ENCODE measurements at regions not wholly inside any gene's neighbourhood (a gene's known extent, or its start where the extent isn't known, plus 50 kb on each side); places are given as distances from the start of the nearest gene placed in this dataset.

DNA sequence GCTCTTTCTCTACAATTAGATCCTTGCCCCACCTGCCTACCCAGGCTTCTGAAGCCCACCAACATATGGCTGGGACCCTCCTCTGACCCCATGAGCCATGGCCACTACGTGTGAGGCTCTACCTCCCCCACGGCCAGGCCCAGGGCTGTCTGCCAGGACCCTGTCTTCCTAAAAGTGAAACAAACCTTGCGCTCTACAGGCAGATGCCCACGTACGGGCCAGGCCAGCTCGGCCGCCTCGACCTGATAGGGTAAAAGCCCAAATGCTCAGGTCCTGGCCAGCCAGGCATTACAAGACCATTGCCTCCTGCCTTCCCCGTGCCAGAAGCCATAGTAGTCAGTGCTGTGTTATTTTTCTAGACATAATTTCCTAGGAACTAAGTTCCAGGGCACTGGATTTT lies 1496.4 kb downstream of the BRD1 start:
- no peak overlapping the region for H2AK5ac ChIP-seq (ENCODE audit: low read depth, low read length)
- no peak overlapping the region for H3K4ac ChIP-seq (ENCODE audit: low read depth, low read length)
- peaks cover 64% of the 10 kb centered on the region for H3K9me3 ChIP-seq (ENCODE audit: control insufficient read depth, insufficient read depth, low read length)
- H4K20me1 ChIP-seq (ENCODE audit: insufficient read depth, low read length): no peaks in the 10 kb centered on the region
- no peak overlapping the region for H3K9ac ChIP-seq (ENCODE audit: low read depth, low read length)
- POLR2A ChIA-PET (ENCODE audit: unreplicated experiment): no interaction called here
- H3K27me3 ChIP-seq (ENCODE audit: control insufficient read depth, insufficient read depth, low read length): no peaks in the 10 kb centered on the region
- intact Hi-C loops (cut with micrococcal nuclease): no loop called here
- H3K9me1 ChIP-seq (ENCODE audit: insufficient read depth, low read length): no peaks in the 10 kb centered on the region
- no peak overlapping the region for H3K4me2 ChIP-seq (ENCODE audit: low read depth, low read length)
- no peaks in the 10 kb centered on the region for H3K79me1 ChIP-seq (ENCODE audit: low read depth in 1 of 2, low read length in 2 of 2)
- H2BK120ac ChIP-seq (ENCODE audit: low read depth, low read length): no peak overlapping the region
- no peak overlapping the region for H2BK15ac ChIP-seq (ENCODE audit: low read depth, low read length)
- no peak overlapping the region for H4K5ac ChIP-seq (ENCODE audit: low read depth, low read length)
- TF ChIP-seq POLR2A (IDR thresholded peaks at IDR 0.05; ENCODE audit: low read depth, low read length) (no peak), RCOR1 (IDR thresholded peaks at IDR 0.05; ENCODE audit: insufficient replicate concordance, low read length) (no peak), MXI1 (IDR thresholded peaks at IDR 0.05; ENCODE audit: borderline replicate concordance, low read depth, low read length) (no peak), RFX5 (IDR thresholded peaks at IDR 0.05; ENCODE audit: low read depth, low read length) (no peak), RAD21 (IDR thresholded peaks at IDR 0.05; ENCODE audit: low read length) (no peak), BHLHE40 (IDR thresholded peaks at IDR 0.05; ENCODE audit: low read depth, low read length) (no peak), MAFK (IDR thresholded peaks at IDR 0.05; ENCODE audit: low read depth, low read length) (no peak), CHD1 (IDR thresholded peaks at IDR 0.05; ENCODE audit: low read depth, low read length) (no peak), CEBPB (IDR thresholded peaks at IDR 0.05; ENCODE audit: low read depth, low read length) (no peak), FOS (IDR thresholded peaks at IDR 0.05; ENCODE audit: low read depth, low read length) (no peak), MAZ (IDR thresholded peaks at IDR 0.05; ENCODE audit: borderline replicate concordance, low read depth, low read length) (no peak), NFE2L2 (IDR thresholded peaks at IDR 0.05; ENCODE audit: low read depth, low read length) (no peak), SMC3 (IDR thresholded peaks at IDR 0.05; ENCODE audit: low read depth, low read length) (no peak)
- TF ChIP-seq, protein P1, sequence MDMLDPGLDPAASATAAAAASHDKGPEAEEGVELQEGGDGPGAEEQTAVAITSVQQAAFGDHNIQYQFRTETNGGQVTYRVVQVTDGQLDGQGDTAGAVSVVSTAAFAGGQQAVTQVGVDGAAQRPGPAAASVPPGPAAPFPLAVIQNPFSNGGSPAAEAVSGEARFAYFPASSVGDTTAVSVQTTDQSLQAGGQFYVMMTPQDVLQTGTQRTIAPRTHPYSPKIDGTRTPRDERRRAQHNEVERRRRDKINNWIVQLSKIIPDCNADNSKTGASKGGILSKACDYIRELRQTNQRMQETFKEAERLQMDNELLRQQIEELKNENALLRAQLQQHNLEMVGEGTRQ (IDR thresholded peaks at IDR 0.05; ENCODE audit: low read depth, low read length): no peak
- TF ChIP-seq, protein P2, sequence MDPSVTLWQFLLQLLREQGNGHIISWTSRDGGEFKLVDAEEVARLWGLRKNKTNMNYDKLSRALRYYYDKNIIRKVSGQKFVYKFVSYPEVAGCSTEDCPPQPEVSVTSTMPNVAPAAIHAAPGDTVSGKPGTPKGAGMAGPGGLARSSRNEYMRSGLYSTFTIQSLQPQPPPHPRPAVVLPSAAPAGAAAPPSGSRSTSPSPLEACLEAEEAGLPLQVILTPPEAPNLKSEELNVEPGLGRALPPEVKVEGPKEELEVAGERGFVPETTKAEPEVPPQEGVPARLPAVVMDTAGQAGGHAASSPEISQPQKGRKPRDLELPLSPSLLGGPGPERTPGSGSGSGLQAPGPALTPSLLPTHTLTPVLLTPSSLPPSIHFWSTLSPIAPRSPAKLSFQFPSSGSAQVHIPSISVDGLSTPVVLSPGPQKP (IDR thresholded peaks at IDR 0.05; ENCODE audit: borderline replicate concordance, low read depth, low read length): no peak
- TF ChIP-seq, protein P3, sequence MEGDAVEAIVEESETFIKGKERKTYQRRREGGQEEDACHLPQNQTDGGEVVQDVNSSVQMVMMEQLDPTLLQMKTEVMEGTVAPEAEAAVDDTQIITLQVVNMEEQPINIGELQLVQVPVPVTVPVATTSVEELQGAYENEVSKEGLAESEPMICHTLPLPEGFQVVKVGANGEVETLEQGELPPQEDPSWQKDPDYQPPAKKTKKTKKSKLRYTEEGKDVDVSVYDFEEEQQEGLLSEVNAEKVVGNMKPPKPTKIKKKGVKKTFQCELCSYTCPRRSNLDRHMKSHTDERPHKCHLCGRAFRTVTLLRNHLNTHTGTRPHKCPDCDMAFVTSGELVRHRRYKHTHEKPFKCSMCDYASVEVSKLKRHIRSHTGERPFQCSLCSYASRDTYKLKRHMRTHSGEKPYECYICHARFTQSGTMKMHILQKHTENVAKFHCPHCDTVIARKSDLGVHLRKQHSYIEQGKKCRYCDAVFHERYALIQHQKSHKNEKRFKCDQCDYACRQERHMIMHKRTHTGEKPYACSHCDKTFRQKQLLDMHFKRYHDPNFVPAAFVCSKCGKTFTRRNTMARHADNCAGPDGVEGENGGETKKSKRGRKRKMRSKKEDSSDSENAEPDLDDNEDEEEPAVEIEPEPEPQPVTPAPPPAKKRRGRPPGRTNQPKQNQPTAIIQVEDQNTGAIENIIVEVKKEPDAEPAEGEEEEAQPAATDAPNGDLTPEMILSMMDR (conservative IDR thresholded peaks at IDR 0.05; ENCODE audit: low read depth, low read length): no peak
- H4K8ac ChIP-seq (ENCODE audit: low read depth in 2 of 2, low read length in 2 of 2): no peak overlapping the region
- H3K36me3 ChIP-seq (ENCODE audit: control insufficient read depth, insufficient read depth, low read length): no peaks in the 10 kb centered on the region
- no TSS peak for BruUV-seq (replicated peaks)
- no peak overlapping the region for H3K27ac ChIP-seq (ENCODE audit: insufficient read depth, low read length)
- no peak overlapping the region for H3K18ac ChIP-seq (ENCODE audit: low read depth, low read length)
- no peak overlapping the region for H3K4me3 ChIP-seq (ENCODE audit: insufficient read depth, low read depth, low read length)
- H3K14ac ChIP-seq (replicated peaks; ENCODE audit: low read depth, low read length): no peak overlapping the region
- dilution Hi-C loops (cut with HindIII; ENCODE audit: low sequenced_read_pairs, unreplicated experiment): no loop called here
- H2AK9ac ChIP-seq (replicated peaks; ENCODE audit: low read depth, low read length, poor library complexity): no peak overlapping the region
- in situ Hi-C loops (cut with MboI; ENCODE audit: low sequenced_read_pairs): no loop called here
- CTCF ChIA-PET: no interaction called here
- H2BK5ac ChIP-seq (ENCODE audit: low read depth, low read length, poor library complexity, severe bottlenecking): no peak overlapping the region
- WGBS, 2 experiments (ENCODE audit: extremely low coverage in 2 of 2, insufficient read length in 1 of 2): no CpG with 5 or more reads among the region's 9 CpGs
- no peak for DNase-seq
- H3K4me1 ChIP-seq (ENCODE audit: control insufficient read depth, insufficient read depth, low read length): no peaks in the 10 kb centered on the region
- H4K91ac ChIP-seq (ENCODE audit: insufficient read depth, low read depth, low read length): no peak overlapping the region
- no peak for ATAC-seq (ENCODE audit: low read depth)
- H2AFZ ChIP-seq (replicated peaks; ENCODE audit: low read length, poor library complexity): no peak overlapping the region
- H2BK20ac ChIP-seq (ENCODE audit: low read depth, low read length): no peak overlapping the region
- H3K23ac ChIP-seq (ENCODE audit: low read depth, low read length): no peak overlapping the region
- H3K56ac ChIP-seq (ENCODE audit: extremely low read depth, insufficient read depth, low read length): no peak overlapping the region

All from IMR-90 (cell line).